ENCODE measurements at regions not wholly inside any gene's neighbourhood (a gene's known extent, or its start where the extent isn't known, plus 50 kb on each side); places are given as distances from the start of the nearest gene placed in this dataset.

GRCh38 chr14:89637581-89637980 is 220.5 kb upstream of the FOXN3 start:
- Mint-ChIP-seq H3K4me3 (no peak overlapping the region), H3K36me3 (no peaks in the 10 kb centered on the region), H3K9me3 (no peaks in the 10 kb centered on the region), H3K4me1 (ENCODE audit: low read depth) (peaks cover 50% of the 10 kb centered on the region), H3K27ac (no peak overlapping the region), H3K27me3 (no peaks in the 10 kb centered on the region)
- intact Hi-C loops (cut with micrococcal nuclease) = no loop called here
- CTCF ChIA-PET = no interaction called here
- DNase-seq = no peak
- POLR2A ChIA-PET = no interaction called here

- POLR2A ChIA-PET = no interaction called here
These were observed 218.6 kb upstream of the FOXN3 start for GRCh38 chr14:89635615-89636014.

GRCh38 chr14:89634037-89634436 is 217.0 kb upstream of the FOXN3 start:
- H3K27ac Mint-ChIP-seq = no peak overlapping the region
- POLR2A ChIA-PET = interaction anchor here (0.8 kb wide), 1 partner anchor 15 kb away, joined by 3 read pairs; no protein-coding TSS in a partner anchor
- H3K27me3 Mint-ChIP-seq = no peaks in the 10 kb centered on the region
- H3K36me3 Mint-ChIP-seq = no peaks in the 10 kb centered on the region
- intact Hi-C loops (cut with micrococcal nuclease) = no loop called here
- CTCF ChIA-PET = no interaction called here
- no peak for DNase-seq
- H3K9me3 Mint-ChIP-seq = no peaks in the 10 kb centered on the region
- H3K4me3 Mint-ChIP-seq = no peak overlapping the region
- peaks cover 42% of the 10 kb centered on the region for H3K4me1 Mint-ChIP-seq (ENCODE audit: low read depth)

More at GRCh38 chr14:89635615-89636014, 218.6 kb upstream of the FOXN3 start:
- Mint-ChIP-seq H3K4me1 (ENCODE audit: low read depth) (peaks cover 42% of the 10 kb centered on the region), H3K9me3 (no peaks in the 10 kb centered on the region), H3K4me3 (no peak overlapping the region), H3K27ac (no peak overlapping the region), H3K27me3 (no peaks in the 10 kb centered on the region), H3K36me3 (no peaks in the 10 kb centered on the region)
- intact Hi-C loops (cut with micrococcal nuclease) = no loop called here
- no peak for DNase-seq
- CTCF ChIA-PET = no interaction called here

DNA sequence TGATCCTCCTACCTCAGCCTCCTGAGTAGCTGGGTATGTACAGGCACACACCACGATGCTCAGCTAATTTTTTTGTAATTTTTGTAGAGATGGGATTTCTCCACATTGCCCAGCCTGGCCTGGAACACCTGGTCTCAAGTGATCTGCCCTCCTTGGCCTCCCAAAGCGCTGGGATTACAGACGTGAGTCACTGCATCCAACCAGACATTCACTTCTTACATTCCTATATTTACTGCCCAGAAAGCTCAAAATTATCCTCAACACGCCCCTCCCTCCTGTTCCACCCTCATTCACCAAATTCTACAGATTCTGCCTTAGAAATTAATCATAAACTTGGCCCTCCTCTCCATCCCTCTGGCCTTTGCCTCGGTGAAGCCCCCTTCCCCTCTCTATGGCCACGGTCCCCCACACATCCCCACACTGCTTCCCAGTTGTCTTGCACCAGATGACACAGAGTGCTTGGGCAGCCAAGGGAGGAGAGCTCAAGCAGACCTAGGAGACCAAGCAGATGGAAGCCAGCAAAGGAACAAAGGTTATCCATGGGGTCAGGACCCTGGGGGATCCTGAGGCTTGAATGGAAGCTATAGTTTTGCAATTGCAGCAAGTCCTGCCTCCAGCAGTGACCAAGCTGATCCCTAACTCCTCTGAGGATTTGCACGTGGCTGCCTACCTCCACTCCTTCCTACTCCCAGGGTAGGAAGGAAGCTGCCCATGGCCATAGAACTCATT is 213.2 kb upstream of the FOXN3 start:
- H3K4me1 Mint-ChIP-seq (ENCODE audit: low read depth) = peaks cover 60% of the 10 kb centered on the region
- H3K27me3 Mint-ChIP-seq = no peaks in the 10 kb centered on the region
- ChIA-PET POLR2A (interaction anchor here (0.8 to 2.9 kb wide), 2 partner anchors 9 to 11 kb away, joined by 3 to 14 read pairs; no protein-coding TSS in a partner anchor), CTCF (interaction anchor here (1.2 kb wide), 1 partner anchor 16 kb away, joined by 3 read pairs; no protein-coding TSS in a partner anchor)
- peaks cover 16% of the 10 kb centered on the region for H3K9me3 Mint-ChIP-seq
- DNase-seq = no peak
- H3K4me3 Mint-ChIP-seq = no peak overlapping the region
- peaks cover 8% of the 10 kb centered on the region for H3K36me3 Mint-ChIP-seq
- intact Hi-C loops (cut with micrococcal nuclease) = no loop called here
- H3K27ac Mint-ChIP-seq = no peak overlapping the region

DNA sequence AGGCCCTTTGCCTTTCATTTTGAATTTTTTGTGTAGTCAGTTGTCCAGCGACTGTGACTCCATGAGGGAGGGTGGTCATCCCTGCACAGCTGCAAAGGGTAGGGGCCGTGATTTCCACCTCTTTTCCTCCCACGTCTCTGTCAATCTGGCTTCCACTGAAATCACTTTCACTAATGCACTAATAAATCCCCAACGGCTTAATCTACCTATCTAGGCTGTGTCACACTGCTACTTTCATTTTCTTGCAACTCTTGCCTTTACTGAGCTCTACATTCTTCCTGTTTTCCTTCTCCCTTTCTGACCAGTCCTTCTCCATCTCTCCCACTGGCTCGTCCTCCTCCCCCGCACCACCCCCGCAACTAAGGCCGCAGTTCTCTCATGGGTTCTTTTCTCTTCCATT is 212.3 kb upstream of the FOXN3 start:
- Mint-ChIP-seq H3K9me3 (peaks cover 16% of the 10 kb centered on the region), H3K27me3 (no peaks in the 10 kb centered on the region), H3K4me1 (ENCODE audit: low read depth) (peaks cover 65% of the 10 kb centered on the region), H3K4me3 (no peak overlapping the region), H3K36me3 (peaks cover 8% of the 10 kb centered on the region), H3K27ac (no peak overlapping the region)
- ChIA-PET CTCF (interaction anchor here (1.2 kb wide), 1 partner anchor 15 kb away, joined by 3 read pairs; no protein-coding TSS in a partner anchor), POLR2A (interaction anchor here (1.0 to 2.9 kb wide), 2 partner anchors 12 kb away, joined by 4 to 14 read pairs; no protein-coding TSS in a partner anchor)
- DNase-seq = no peak
- intact Hi-C loops (cut with micrococcal nuclease) = no loop called here

GRCh38 chr14:89628521-89628920 is 211.5 kb upstream of the FOXN3 start:
- DNase-seq = no peak
- Mint-ChIP-seq H3K36me3 (peaks cover 8% of the 10 kb centered on the region), H3K27me3 (no peaks in the 10 kb centered on the region), H3K9me3 (peaks cover 16% of the 10 kb centered on the region), H3K4me3 (no peak overlapping the region), H3K27ac (peak overlapping the region; percentile 15), H3K4me1 (ENCODE audit: low read depth) (peaks cover 65% of the 10 kb centered on the region)
- intact Hi-C loops (cut with micrococcal nuclease) = no loop called here
- ChIA-PET CTCF (no interaction called here), POLR2A (interaction anchor here (1.0 kb wide), 1 partner anchor 11 kb away, joined by 4 read pairs; no protein-coding TSS in a partner anchor)

GRCh38 chr14:89626233-89626806 is 209.3 kb upstream of the FOXN3 start:
- intact Hi-C loops (cut with micrococcal nuclease) = loop anchor here (1.0 kb wide), 2 partner anchors 15 to 55 kb away; no protein-coding TSS in a partner anchor
- Mint-ChIP-seq H3K4me1 (ENCODE audit: low read depth) (peaks cover 77% of the 10 kb centered on the region), H3K27me3 (no peaks in the 10 kb centered on the region), H3K4me3 (peak overlapping the region; percentile 17), H3K27ac (peak overlapping the region; percentile 91), H3K36me3 (peaks cover 8% of the 10 kb centered on the region), H3K9me3 (peaks cover 16% of the 10 kb centered on the region)
- peak; percentile 36 for DNase-seq
- CTCF ChIA-PET = interaction anchor here (0.8 kb wide), 1 partner anchor 15 kb away, joined by 4 read pairs; no protein-coding TSS in a partner anchor
- POLR2A ChIA-PET = interaction anchor here (0.8 to 1.8 kb wide), 6 partner anchors 9 to 196 kb away, joined by 3 to 14 read pairs (median 4); no protein-coding TSS in a partner anchor

- intact Hi-C loops (cut with micrococcal nuclease) = loop anchor here (1.0 kb wide), 2 partner anchors 16 to 56 kb away; no protein-coding TSS in a partner anchor
- H3K9me3 Mint-ChIP-seq = peaks cover 16% of the 10 kb centered on the region
- DNase-seq = peak; percentile 27
- POLR2A ChIA-PET = interaction anchor here (0.8 to 1.8 kb wide), 6 partner anchors 8 to 196 kb away, joined by 3 to 14 read pairs (median 4); no protein-coding TSS in a partner anchor
- peak overlapping the region; percentile 91 for H3K27ac Mint-ChIP-seq
- H3K4me3 Mint-ChIP-seq = no peak overlapping the region
- no peaks in the 10 kb centered on the region for H3K27me3 Mint-ChIP-seq
- H3K36me3 Mint-ChIP-seq = peaks cover 8% of the 10 kb centered on the region
- H3K4me1 Mint-ChIP-seq (ENCODE audit: low read depth) = peaks cover 77% of the 10 kb centered on the region
- CTCF ChIA-PET = interaction anchor here (0.8 kb wide), 1 partner anchor 16 kb away, joined by 4 read pairs; no protein-coding TSS in a partner anchor
These were observed 208.7 kb upstream of the FOXN3 start for GRCh38 chr14:89625731-89626232.

- peaks cover 77% of the 10 kb centered on the region for H3K4me1 Mint-ChIP-seq (ENCODE audit: low read depth)
- intact Hi-C loops (cut with micrococcal nuclease) = no loop called here
- CTCF ChIA-PET = interaction anchor here (0.8 kb wide), 1 partner anchor 16 kb away, joined by 4 read pairs; no protein-coding TSS in a partner anchor
These were observed 208.2 kb upstream of the FOXN3 start for GRCh38 chr14:89625244-89625713.

DNA sequence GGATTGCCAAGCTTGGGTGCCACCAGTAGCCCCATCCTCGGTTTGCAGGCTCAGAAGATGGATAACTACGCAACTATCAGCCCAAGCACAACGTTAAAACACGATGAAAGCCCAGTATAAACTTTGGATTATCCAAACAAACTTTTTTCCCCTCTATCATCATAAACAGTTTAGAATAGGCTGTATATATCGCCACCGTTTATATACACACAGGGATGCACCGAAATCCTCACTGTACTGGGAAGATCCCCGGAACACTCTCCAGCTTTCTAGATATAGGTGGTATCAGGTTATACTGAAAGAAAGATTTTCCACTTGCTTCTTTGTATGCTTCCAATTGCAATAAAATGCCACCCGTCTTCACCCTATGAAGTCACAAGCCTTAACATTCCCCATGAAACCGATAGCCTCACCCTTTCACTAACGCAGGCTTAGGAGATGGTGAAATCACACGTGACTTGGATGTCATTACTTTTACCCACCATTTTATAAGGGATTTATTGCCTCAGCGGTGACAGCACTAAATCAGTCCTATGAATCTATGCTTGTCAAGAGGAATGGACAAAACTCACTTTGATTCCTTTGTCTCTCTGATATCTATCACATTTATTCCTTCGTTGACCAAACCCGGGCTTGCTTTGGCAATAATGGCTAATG is 207.6 kb upstream of the FOXN3 start:
- ChIA-PET CTCF (no interaction called here), POLR2A (interaction anchor here (1.8 kb wide), 1 partner anchor 17 kb away, joined by 14 read pairs; no protein-coding TSS in a partner anchor)
- H3K9me3 Mint-ChIP-seq = peaks cover 16% of the 10 kb centered on the region
- H3K36me3 Mint-ChIP-seq = peaks cover 8% of the 10 kb centered on the region
- no peak overlapping the region for H3K4me3 Mint-ChIP-seq
- H3K27ac Mint-ChIP-seq = peak overlapping the region; percentile 80
- intact Hi-C loops (cut with micrococcal nuclease) = no loop called here
- no peak for DNase-seq
- H3K27me3 Mint-ChIP-seq = no peaks in the 10 kb centered on the region
- H3K4me1 Mint-ChIP-seq (ENCODE audit: low read depth) = peaks cover 77% of the 10 kb centered on the region

More at GRCh38 chr14:89625244-89625713, 208.2 kb upstream of the FOXN3 start:
- peak overlapping the region; percentile 80 for H3K27ac Mint-ChIP-seq
- no peak overlapping the region for H3K4me3 Mint-ChIP-seq
- peaks cover 8% of the 10 kb centered on the region for H3K36me3 Mint-ChIP-seq
- peaks cover 16% of the 10 kb centered on the region for H3K9me3 Mint-ChIP-seq
- POLR2A ChIA-PET = interaction anchor here (1.1 to 1.8 kb wide), 3 partner anchors 11 to 195 kb away, joined by 3 to 14 read pairs (median 8); no protein-coding TSS in a partner anchor
- DNase-seq = no peak
- no peaks in the 10 kb centered on the region for H3K27me3 Mint-ChIP-seq

DNA sequence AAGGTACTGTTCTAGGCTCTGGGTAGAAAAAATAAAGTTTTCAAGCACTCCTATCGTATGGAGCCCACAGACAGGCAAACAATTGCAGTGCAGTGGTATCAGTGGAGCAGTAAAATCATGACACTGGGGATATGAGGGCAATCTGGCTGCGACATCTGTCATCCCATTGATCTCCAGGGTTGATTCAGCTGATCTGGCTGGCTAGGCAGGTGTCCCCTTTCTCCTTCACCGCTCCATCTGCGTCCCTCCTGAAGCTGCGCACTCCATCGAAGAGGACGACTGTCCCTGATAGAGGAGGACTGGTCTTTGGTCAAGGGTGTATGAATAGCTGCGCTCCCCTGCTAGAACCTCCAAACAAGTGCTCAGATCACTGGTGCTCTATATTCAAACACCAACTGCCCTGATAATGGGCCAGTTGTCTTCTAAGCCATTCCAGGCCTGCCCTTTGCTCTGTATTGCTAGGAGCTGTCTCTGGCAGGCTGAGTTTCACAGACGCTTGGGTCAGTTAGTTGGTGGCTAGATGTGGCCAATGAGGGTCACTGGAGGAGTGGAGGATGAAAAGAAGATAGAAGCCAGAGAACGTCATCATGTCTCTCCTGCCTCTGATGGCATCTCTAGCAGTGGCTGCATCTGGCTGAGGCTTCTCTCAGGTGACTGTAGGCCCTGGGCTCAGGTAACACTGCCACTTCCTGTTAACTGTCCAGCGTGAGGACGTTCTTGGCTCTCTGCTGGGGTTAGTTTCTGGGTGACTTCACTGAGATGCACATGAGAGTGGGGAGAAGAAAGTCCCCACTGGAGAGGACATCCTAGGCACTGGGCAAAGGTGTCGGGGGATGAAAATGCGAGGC is 205.0 kb upstream of the FOXN3 start:
- Mint-ChIP-seq H3K36me3 (peaks cover 4% of the 10 kb centered on the region), H3K4me1 (ENCODE audit: low read depth) (peaks cover 58% of the 10 kb centered on the region), H3K4me3 (peak overlapping the region; percentile 79), H3K27me3 (no peaks in the 10 kb centered on the region), H3K27ac (peak overlapping the region; percentile 98), H3K9me3 (peaks cover 11% of the 10 kb centered on the region)
- no peak for DNase-seq
- ChIA-PET CTCF (no interaction called here), POLR2A (interaction anchor here (0.9 to 7.5 kb wide), 3 partner anchors 20 to 192 kb away, joined by 3 to 32 read pairs (median 4); no protein-coding TSS in a partner anchor)
- intact Hi-C loops (cut with micrococcal nuclease) = loop anchor here (1.0 to 2.0 kb wide), 8 partner anchors 9 to 346 kb away; partner anchors contain the start of genes EFCAB11 and TDP1
